ENCODE measurements at regions not wholly inside any gene's neighbourhood (a gene's known extent, or its start where the extent isn't known, plus 50 kb on each side); places are given as distances from the start of the nearest gene placed in this dataset.
"Not testable (repeated sequence)": the region's sequence is repeated elsewhere in the genome, so short reads cannot be mapped to it uniquely, and the experiment has no call there.

- no peaks in the 10 kb centered on the region for H3K36me3 Mint-ChIP-seq (ENCODE audit: low read depth, unreplicated experiment)
- Histone ChIP-seq H4K20me1 (ENCODE audit: insufficient read depth, low read length) (no peaks in the 10 kb centered on the region), H3K36me3 (ENCODE audit: insufficient read depth, low read length) (no peaks in the 10 kb centered on the region), H3K4me3 (ENCODE audit: insufficient read depth, low read depth, low read length) (no peak overlapping the region), H3K4me2 (ENCODE audit: low read length) (no peak overlapping the region), H3K9ac (ENCODE audit: low read length) (no peak overlapping the region), H2AFZ (ENCODE audit: low read depth, low read length) (no peak overlapping the region), H3K27me3 (ENCODE audit: insufficient read depth, low read length) (no peaks in the 10 kb centered on the region), H3K27ac (ENCODE audit: low read depth, low read length) (no peak overlapping the region), H3K9me3 (ENCODE audit: insufficient read depth, low read depth, low read length) (no peaks in the 10 kb centered on the region), H3K79me2 (ENCODE audit: insufficient read depth, low read length) (no peaks in the 10 kb centered on the region), H3K4me1 (ENCODE audit: insufficient read depth, low read length) (no peaks in the 10 kb centered on the region)
- no peak overlapping the region for H3K4me3 Mint-ChIP-seq (ENCODE audit: unreplicated experiment)
- DNase-seq (ENCODE audit: low read depth) (no peak), FAIRE-seq (no peak)
- peaks cover 13% of the 10 kb centered on the region for H3K9me3 Mint-ChIP-seq (ENCODE audit: unreplicated experiment)
- no peak overlapping the region for H3K27ac Mint-ChIP-seq (ENCODE audit: unreplicated experiment)
- TF ChIP-seq EZH2 (IDR thresholded peaks at IDR 0.05; ENCODE audit: insufficient read depth, low read length) = no peak
- TF ChIP-seq, protein P1, sequence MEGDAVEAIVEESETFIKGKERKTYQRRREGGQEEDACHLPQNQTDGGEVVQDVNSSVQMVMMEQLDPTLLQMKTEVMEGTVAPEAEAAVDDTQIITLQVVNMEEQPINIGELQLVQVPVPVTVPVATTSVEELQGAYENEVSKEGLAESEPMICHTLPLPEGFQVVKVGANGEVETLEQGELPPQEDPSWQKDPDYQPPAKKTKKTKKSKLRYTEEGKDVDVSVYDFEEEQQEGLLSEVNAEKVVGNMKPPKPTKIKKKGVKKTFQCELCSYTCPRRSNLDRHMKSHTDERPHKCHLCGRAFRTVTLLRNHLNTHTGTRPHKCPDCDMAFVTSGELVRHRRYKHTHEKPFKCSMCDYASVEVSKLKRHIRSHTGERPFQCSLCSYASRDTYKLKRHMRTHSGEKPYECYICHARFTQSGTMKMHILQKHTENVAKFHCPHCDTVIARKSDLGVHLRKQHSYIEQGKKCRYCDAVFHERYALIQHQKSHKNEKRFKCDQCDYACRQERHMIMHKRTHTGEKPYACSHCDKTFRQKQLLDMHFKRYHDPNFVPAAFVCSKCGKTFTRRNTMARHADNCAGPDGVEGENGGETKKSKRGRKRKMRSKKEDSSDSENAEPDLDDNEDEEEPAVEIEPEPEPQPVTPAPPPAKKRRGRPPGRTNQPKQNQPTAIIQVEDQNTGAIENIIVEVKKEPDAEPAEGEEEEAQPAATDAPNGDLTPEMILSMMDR (IDR thresholded peaks at IDR 0.05; ENCODE audit: insufficient read depth, low read depth, low read length) = no peak
- H3K27me3 Mint-ChIP-seq (ENCODE audit: low read depth, unreplicated experiment) = no peaks in the 10 kb centered on the region
- no peaks in the 10 kb centered on the region for H3K4me1 Mint-ChIP-seq (ENCODE audit: low read depth, unreplicated experiment)
These were observed 110.6 kb downstream of the TMEM121 start for GRCh38 chr14:105636935-105637334.

DNA sequence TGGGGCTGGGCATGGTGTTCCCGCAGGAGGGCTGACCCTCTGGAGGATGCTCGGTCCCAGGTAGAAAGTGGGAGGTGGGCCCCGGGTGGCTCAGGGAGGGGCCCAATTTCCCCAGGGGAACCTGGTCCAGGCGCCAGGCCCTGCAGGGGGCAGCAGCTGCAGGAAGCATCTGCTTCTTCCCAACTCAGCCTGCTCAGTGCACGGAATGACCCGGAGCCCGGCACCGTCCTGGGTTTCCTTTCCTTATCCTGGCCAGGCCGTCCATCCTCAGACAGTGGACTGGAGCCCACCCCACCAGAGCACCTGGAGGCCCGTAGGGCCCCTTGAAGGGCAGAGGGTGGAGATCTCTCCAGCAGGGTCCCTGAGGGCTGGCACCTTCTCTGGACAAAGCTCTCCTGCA lies 111.0 kb downstream of the TMEM121 start:
- H3K9me3 Mint-ChIP-seq (ENCODE audit: unreplicated experiment) = peaks cover 15% of the 10 kb centered on the region
- not testable (repeated sequence) for DNase-seq (ENCODE audit: low read depth); H3K27ac Mint-ChIP-seq (ENCODE audit: unreplicated experiment); H4K20me1 ChIP-seq (ENCODE audit: insufficient read depth, low read length); H3K4me1 Mint-ChIP-seq (ENCODE audit: low read depth, unreplicated experiment); H3K36me3 Mint-ChIP-seq (ENCODE audit: low read depth, unreplicated experiment); H3K9ac ChIP-seq (ENCODE audit: low read length); H3K27me3 Mint-ChIP-seq (ENCODE audit: low read depth, unreplicated experiment); H3K27ac ChIP-seq (ENCODE audit: low read depth, low read length); H3K4me3 Mint-ChIP-seq (ENCODE audit: unreplicated experiment); H3K4me1 ChIP-seq (ENCODE audit: insufficient read depth, low read length); H3K4me3 ChIP-seq (ENCODE audit: insufficient read depth, low read depth, low read length); H3K9me3 ChIP-seq (ENCODE audit: insufficient read depth, low read depth, low read length); H3K4me2 ChIP-seq (ENCODE audit: low read length); H3K79me2 ChIP-seq (ENCODE audit: insufficient read depth, low read length); FAIRE-seq; H3K36me3 ChIP-seq (ENCODE audit: insufficient read depth, low read length); H3K27me3 ChIP-seq (ENCODE audit: insufficient read depth, low read length); H2AFZ ChIP-seq (ENCODE audit: low read depth, low read length)

DNA sequence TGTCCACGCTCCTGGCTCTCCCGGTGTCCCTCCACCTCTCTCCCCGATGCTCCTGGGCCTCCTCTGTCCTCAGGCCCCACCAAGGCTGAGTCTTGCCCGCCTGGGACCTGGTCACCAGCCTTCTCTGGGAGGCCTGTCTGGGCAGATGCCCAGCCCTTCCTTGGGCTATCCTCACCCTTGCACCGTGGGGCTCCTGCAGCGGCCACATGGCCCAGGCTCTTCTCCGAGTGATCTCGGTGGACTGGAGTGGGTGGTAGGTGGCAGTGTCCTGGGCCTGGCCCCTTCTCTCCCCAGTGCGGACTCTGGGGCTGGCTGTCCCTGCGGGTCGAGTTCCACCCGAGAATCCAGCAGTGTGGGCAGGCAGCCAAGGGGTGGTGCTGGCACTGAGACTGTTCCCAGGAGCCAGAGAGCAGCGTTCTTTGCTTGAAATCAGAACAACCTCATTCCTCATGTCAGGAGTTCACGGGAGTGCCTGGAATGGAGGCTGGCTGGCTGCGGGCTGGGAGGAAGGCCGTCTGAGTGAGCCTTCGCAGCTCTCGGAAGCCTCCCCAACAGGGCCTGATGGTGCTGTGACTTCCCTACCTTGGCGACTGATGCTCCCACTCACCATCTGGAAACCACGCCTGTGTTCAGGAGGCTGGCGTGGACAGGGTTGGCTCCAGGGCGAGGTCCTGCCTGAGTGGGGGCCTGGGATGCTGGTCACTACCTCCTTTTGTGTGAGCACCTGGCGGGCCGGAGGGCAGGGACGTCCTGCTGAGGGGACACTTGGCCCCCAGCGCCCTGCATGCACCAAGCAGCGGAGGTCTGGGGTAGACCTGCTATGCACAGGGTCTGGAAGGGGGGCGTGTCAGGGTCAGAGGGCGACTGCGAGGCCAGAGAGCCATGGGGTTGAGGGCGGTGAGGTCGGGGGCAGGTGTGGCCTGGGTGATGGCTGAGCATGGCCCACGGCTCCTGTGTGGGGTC lies 113.9 kb downstream of the TMEM121 start:
- not testable (repeated sequence) for H2AFZ ChIP-seq (ENCODE audit: low read depth, low read length); H4K20me1 ChIP-seq (ENCODE audit: insufficient read depth, low read length); H3K4me3 ChIP-seq (ENCODE audit: insufficient read depth, low read depth, low read length); H3K27ac ChIP-seq (ENCODE audit: low read depth, low read length); H3K27ac Mint-ChIP-seq (ENCODE audit: unreplicated experiment); H3K36me3 ChIP-seq (ENCODE audit: insufficient read depth, low read length); FAIRE-seq; H3K36me3 Mint-ChIP-seq (ENCODE audit: low read depth, unreplicated experiment); H3K79me2 ChIP-seq (ENCODE audit: insufficient read depth, low read length); H3K27me3 ChIP-seq (ENCODE audit: insufficient read depth, low read length); H3K4me3 Mint-ChIP-seq (ENCODE audit: unreplicated experiment); H3K27me3 Mint-ChIP-seq (ENCODE audit: low read depth, unreplicated experiment); H3K4me1 Mint-ChIP-seq (ENCODE audit: low read depth, unreplicated experiment); H3K9me3 ChIP-seq (ENCODE audit: insufficient read depth, low read depth, low read length); H3K9ac ChIP-seq (ENCODE audit: low read length); H3K4me1 ChIP-seq (ENCODE audit: insufficient read depth, low read length); H3K4me2 ChIP-seq (ENCODE audit: low read length); DNase-seq (ENCODE audit: low read depth)
- peaks cover 14% of the 10 kb centered on the region for H3K9me3 Mint-ChIP-seq (ENCODE audit: unreplicated experiment)
